ENCODE measurements at regions not wholly inside any gene's neighbourhood (a gene's known extent, or its start where the extent isn't known, plus 50 kb on each side); places are given as distances from the start of the nearest gene placed in this dataset.
A peak's percentile ranks its signal among the peaks of the same experiment; 100 is the strongest.

- no peak for DNase-seq
Observed at GRCh38 chrX:39941332-39941920, 156.3 kb downstream of the BCOR start.

DNA sequence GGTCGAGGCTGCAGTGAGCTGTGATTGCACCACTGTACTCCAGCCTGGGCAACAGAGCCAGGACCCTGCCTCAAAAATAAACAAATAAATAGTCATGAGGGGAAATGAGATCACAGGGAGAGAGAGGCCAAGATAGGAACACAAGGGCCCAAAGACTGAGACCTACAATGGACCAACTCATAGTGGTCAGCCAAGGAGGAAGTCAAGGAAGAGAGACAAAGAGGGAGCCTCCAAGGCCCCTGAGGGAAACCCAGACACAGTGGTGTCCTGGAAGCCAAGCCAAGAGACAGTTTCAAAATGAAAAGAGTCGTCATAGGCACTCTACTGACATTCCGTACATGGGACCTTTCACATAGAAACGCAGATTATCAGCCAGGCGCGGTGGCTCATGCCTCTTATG is 153.3 kb downstream of the BCOR start:
- no peak for DNase-seq

DNA sequence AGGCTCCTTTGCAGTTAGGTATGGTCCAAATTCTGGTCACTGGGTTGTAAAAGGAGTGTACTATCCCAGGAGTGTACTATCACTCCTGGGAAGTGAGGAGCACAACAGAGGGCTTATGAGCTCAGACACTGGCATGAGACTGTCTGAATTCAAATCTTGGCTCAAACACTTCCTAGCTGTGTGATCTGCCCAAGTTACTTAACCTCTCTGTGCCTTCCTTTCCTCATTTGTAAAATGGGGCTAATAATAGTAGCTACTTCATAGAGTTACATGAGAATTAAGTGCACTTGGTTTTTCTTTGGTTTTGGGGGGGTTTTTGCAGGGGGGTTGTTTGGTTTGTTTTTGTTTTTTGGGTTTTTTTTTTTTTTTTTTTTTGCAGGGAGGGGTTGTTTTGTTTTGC is 152.0 kb downstream of the BCOR start:
- no peak for DNase-seq

DNA sequence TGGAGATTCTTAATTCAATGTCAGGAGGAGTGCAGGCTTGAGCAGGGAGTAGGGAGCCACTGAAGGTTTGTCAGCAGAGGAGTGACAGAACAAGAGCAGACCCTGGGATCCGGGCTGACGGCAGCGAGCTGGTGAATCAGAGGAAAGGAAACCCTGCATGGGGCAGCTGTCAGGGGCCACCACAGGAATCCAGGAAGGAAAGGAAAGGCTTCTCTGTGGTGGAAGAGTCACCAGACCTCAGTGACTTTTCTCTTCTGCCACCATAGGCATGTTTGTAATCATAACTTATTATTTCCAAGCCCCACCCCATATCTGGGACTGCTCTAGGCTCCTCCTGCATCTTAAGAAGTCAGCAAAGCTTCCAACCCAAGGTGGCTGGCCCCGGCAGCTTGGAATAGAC is 150.9 kb downstream of the BCOR start:
- no peak for DNase-seq

DNA sequence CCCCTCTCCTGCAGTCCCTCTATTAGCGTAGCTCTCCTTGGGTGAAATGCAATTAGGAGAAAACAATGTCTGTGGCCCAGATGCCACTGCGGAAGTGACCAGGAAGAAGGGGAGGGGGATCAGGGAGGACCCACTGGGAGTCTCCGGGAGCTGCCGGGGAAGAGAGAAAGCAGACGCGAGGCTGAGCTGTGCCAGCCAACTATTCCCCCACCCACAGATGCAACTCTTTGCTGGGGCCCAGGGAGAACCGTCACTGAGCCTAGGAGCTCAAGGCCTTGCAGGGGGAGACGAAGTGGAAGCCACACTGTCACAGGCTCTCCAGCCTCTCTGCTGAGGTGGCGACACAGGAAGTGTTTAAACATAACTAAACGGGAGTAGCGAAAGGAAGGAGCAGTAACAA is 149.2 kb downstream of the BCOR start:
- no peak for DNase-seq

- no peak for DNase-seq
Observed at GRCh38 chrX:39950018-39950688, 147.6 kb downstream of the BCOR start.

DNA sequence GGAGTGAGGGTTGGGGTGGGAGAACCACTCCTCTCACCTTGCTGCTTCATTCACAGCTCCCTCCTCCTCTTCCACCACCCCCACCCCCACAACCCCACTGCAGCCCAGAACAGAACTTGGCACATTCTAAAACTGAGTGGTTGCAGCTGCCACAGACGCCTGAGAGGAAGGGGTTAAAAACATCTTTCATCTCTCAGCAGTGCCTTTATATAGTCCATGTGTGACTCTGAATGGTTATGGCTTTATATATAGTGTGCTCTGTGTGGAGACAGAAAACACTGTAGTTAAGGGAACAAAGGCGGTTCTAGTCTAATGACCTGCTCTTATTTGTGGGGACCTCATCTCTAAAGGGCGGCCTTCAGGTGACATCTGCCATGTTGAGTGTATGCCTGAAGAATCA is 144.8 kb downstream of the BCOR start:
- peak; percentile 43 for DNase-seq

GRCh38 chrX:39953879-39954278 is 143.9 kb downstream of the BCOR start:
- DNase-seq, result no peak

GRCh38 chrX:39954851-39955250 is 142.9 kb downstream of the BCOR start:
- no peak for DNase-seq

GRCh38 chrX:39955625-39956024 is 142.1 kb downstream of the BCOR start:
- no peak for DNase-seq

- no peak for DNase-seq
Observed at GRCh38 chrX:39956803-39957394, 140.9 kb downstream of the BCOR start.

GRCh38 chrX:39957816-39958566 is 139.8 kb downstream of the BCOR start:
- DNase-seq, result no peak

DNA sequence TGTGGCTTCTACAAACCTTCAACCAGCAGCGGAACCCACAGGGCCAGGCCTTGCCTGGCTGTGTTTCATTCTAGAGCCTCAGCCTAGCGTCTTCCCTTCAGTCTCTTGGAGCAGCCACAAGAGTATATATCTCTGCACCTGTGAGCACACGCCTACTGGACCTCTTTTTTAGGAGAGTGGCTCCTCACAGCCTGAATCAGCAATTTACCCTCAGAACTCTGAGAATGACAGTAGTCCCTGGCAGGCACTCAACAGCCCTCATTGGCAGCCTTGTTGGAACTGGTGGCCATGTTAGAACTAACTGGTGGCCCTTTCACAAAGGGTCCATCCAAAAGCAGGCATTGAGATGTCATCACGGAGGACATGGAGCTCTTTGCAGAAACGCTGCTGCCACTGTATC is 138.9 kb downstream of the BCOR start:
- DNase-seq, result no peak

DNA sequence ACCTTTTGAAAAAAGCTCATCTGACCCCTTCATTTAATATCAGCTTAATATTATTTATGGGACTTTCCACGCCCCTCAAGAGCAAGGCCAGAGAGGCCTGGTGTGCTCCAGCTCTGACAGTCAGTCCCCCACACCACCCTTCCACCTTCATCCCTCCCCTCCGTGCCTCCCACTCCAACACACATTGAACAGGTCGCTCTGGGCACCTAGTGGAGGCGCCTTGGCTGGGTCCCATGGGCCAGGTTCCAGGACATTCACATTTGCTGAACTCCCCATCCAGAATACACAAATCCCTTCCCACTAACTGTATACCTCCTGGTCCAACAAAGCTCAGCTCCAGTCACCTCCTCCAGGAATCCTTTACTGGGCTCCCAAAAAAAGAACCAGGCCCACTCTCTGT is 137.5 kb downstream of the BCOR start:
- no peak for DNase-seq

GRCh38 chrX:39961441-39961840 is 136.3 kb downstream of the BCOR start:
- DNase-seq, result no peak

DNA sequence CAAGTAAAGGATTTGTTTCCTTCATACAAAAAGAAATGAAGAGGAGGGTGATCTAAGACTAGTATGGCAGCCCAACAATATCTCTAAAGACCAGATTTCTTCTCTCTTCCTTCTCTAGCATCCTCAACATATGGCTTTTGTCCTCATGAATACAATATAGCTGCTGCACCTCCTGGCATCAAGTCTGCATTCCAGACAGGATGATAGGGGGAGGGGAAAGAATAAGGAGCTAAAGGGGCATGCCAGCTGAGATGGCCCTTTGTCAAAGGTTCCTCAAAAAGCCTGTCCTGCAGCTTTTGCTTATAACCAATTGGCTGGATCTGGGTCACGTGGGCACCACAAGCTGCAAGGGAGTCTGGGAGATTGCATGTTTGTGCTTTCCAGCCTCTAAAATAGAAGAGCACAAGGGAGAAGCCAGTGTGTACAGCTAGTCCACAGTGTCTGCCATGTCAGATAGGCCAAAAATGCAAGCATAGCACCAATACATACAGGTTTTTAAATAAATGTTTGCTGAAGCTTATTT is 132.6 kb downstream of the BCOR start:
- DNase-seq, result no peak

GRCh38 chrX:39966176-39966575 is 131.6 kb downstream of the BCOR start:
- no peak for DNase-seq

DNA sequence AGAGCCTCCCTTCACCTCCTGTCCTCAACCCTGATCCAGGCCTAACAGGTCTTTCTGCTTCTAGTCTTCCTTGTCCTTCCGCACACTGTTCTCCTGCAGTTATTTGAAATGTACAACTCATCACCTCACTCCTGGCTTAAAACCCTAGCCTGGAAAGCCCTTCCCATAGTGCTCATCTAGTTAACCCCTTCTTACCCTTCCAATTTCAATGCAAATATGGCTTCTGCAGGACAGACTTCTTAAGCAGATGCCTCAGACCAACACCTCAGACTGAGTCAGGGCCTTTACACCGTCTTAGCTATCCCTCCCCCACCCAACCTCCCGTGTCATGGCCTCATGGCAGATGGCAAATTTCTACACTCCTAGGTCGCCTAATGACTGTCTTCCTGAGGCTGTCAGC is 130.4 kb downstream of the BCOR start:
- DNase-seq, result no peak

DNA sequence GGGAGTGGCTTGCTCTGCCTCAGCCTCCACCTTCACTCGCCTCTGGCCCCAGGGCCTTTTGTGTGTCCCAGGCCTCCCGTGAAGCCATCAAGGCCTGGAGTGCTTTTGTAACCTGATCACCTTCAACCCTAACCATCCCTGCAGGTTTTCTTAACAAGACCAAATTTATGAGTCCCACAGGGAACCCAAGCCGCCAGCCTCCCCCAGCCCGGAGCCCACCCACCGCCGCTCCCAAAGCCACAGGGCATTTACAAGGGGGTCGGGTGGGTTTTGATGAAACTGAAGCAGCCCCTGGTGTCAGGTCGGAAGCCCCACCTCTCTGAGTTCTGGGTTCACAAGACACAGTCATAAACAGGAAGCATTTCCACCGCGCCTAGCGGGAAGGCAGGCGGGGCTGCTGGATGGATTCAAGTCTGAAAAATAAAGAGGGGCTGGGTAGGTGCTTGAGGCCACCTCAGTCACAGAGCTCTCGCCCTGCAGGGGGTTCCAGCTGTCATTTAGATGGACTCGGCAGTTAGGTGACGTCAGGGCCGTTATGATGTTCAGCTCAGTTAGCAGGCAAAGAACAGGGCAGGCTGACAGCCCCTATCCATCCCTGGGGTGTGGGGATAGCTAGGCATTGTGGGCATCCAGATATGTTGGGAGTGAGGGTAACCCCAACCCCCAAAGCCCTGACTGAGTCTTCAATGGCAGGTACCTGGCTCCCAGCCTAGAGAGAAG is 128.5 kb downstream of the BCOR start:
- DNase-seq, result peak; percentile 50

DNA sequence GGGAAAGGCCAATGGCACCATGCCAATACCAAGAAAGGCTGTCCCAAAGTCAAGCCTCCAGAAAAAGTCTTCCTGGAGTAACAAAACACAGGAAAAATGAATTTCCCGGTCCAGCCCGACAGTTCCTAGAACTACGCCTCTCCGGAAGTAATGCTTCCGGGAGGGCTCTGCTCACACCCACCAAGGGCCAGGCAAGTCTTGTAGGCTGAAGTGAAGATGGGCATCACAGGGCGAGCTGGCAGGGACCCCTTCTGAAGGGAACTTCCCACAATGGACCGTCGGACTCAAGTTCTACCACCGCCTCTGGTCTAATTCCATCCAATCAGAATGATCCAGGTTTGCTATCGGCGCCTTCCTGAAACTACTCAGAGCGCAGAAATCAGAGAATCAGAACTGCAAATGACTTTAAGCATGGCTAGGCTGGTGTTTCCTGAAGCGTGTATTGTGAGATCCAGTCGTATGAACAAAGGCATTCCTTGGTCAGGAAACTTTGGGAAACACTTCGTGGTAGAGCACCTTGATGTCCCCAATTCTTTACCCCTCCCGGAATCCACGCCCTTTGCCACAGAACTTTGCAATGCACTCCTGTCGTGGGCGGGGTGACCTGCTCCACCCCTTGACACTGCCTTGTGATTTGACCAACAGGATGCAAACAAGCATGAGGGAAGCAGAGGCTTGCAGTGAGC is 127.8 kb downstream of the BCOR start:
- DNase-seq, result no peak

DNA sequence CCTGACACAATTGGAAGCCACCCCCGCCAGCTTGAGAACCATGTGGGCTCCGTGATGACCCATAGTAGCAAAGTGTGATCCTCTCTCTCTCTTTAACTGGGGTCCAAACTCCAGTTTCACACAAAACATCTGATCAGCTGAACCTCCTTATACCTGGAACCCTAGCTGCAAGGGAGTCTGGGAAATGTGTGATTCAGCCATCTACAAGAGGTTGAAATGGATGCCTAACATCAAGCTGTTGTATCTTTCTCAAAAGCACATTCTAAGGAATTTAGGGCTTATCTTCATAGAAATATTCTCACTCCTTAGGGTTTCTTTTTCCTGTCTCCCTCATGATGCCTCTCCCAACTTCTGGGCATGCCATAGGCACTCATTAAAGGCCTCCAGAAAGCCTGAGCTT is 126.0 kb downstream of the BCOR start:
- DNase-seq, result no peak

DNA sequence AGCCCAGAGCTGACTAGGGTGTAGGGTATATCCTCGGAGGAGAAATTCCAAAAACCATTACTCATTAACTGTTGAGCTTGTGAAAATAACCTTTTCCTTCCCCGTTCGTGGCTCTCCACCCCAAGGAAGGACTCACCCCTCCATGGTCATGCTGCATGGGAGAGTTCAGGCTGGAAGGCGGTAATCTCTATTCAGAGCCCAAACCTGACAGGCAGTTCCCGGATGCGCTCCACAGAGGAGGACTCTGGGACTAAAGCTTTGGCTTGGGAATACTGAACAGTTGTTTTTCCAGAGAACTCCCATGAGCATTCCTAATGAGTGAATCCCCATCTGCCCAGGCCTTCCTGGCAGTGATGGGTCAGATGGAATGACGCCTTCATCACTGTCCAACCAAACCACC is 125.4 kb downstream of the BCOR start:
- DNase-seq, result no peak

DNA sequence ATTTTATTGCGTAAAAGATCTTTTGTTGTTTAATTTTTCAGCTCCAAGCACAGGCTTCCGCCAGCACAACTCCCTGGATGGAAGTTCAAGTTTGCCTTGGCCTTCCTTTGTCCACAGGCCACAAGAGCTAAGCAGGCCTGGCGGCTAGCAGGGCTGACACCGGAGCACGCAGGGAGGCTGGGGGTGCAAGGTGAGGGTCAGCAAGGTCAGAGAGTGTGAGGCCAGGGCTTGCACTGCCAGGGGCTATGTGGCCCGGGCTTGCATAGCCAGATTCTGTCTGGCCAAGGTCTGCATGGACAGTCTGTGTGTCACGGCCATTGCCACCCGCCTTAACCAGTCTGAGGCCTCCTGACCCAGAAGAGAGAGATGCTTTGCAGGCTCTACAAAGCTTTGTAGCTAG is 123.9 kb downstream of the BCOR start:
- DNase-seq, result no peak
